Mesothelial cell of epicardium (in vitro differentiated cells): ENCODE measurements at regions not wholly inside any gene's neighbourhood (a gene's known extent, or its start where the extent isn't known, plus 50 kb on each side); places are given as distances from the start of the nearest gene placed in this dataset.

ENCODE experiments used
- DNase-seq, 2 experiments: peaks; one replicate each; pipeline ENCODE4 v3.0.0; 2021; ENCODE audit warnings: low spot score in 2 of 2; ENCODE audit not compliant: unreplicated experiment in 2 of 2
- H3K27ac Mint-ChIP-seq: 2 replicates; pipeline ENCODE4 v1.8.0; 2021; ENCODE audit warnings: mixed read lengths
- H3K27me3 Mint-ChIP-seq: 2 replicates; pipeline ENCODE4 v1.8.0; 2021; ENCODE audit warnings: low read depth, mixed read lengths
- H3K36me3 Mint-ChIP-seq: 2 replicates; pipeline ENCODE4 v1.8.0; 2021; ENCODE audit warnings: mixed read lengths
- H3K4me1 Mint-ChIP-seq: 2 replicates; pipeline ENCODE4 v1.8.0; 2021; ENCODE audit warnings: mixed read lengths
- H3K4me3 Mint-ChIP-seq: 2 replicates; pipeline ENCODE4 v1.8.0; 2021; ENCODE audit warnings: mild to moderate bottlenecking, moderate library complexity, mixed read lengths
- H3K9me3 Mint-ChIP-seq: 2 replicates; pipeline ENCODE4 v1.8.0; 2021; ENCODE audit warnings: mixed read lengths
- CTCF ChIP-seq: fragments of 200-600 bp; sonication (generic); IDR thresholded peaks from one replicate; pipeline ENCODE4 v1.5.0; 2021; ENCODE audit warnings: antibody characterized with exemption; ENCODE audit not compliant: unreplicated experiment

GRCh38 chr14:22475381-22475780, 113.6 kb downstream of the DAD1 start:
- Mint-ChIP-seq H3K4me3 (no peak overlapping the region), H3K9me3 (no peaks in the 10 kb centered on the region), H3K27ac (no peak overlapping the region), H3K4me1 (peaks cover 16% of the 10 kb centered on the region), H3K36me3 (no peaks in the 10 kb centered on the region), H3K27me3 (peaks cover 56% of the 10 kb centered on the region)
- no peak for DNase-seq
- TF ChIP-seq CTCF: no peak

DNA sequence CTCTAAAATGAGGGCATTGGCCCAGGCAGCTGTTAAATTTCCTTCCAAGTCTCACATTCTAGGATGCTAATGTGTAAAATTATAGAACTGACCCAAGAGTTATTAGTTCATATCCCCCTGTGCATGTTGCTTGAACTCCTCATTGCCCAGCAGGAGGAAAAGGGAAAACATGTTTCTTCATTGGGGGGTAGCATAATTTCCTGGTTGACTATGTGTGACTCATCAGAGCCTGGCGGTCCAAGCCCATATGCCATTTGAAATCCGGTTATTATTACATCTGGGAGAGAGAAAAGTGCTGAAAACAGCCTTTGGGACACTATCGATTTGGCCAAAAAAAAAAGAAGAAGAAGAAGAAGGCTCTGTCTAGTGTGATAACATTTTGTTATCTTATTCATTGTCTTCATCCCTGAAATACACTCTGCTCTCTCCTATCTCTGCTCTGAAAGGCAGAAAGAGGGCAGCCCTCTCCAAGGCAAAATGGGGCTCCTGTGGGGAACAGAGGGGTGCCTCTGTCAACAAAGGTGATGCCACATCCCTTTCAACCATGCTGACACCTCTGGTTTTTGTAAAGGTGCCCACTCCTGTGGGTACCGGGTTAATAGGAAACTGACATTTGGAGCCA, 114.2 kb downstream of the DAD1 start:
- Mint-ChIP-seq H3K4me1 (peaks cover 16% of the 10 kb centered on the region), H3K27me3 (peaks cover 53% of the 10 kb centered on the region), H3K27ac (no peak overlapping the region), H3K36me3 (no peaks in the 10 kb centered on the region), H3K9me3 (no peaks in the 10 kb centered on the region), H3K4me3 (no peak overlapping the region)
- no peak for TF ChIP-seq CTCF
- no peak for DNase-seq

- Mint-ChIP-seq H3K27ac (no peak overlapping the region), H3K9me3 (no peaks in the 10 kb centered on the region), H3K27me3 (peaks cover 51% of the 10 kb centered on the region), H3K4me1 (peaks cover 6% of the 10 kb centered on the region), H3K4me3 (no peak overlapping the region), H3K36me3 (no peaks in the 10 kb centered on the region)
- peak; percentile 23 for TF ChIP-seq CTCF
- peak in 1 of 2 experiments; percentile 58 for DNase-seq
Measured at GRCh38 chr14:22472935-22473854, 115.8 kb downstream of the DAD1 start.

- Mint-ChIP-seq H3K4me3 (no peak overlapping the region), H3K27ac (no peak overlapping the region), H3K4me1 (peaks cover 6% of the 10 kb centered on the region), H3K36me3 (no peaks in the 10 kb centered on the region), H3K27me3 (peaks cover 46% of the 10 kb centered on the region), H3K9me3 (no peaks in the 10 kb centered on the region)
- DNase-seq: no peak
- no peak for TF ChIP-seq CTCF
Measured at GRCh38 chr14:22472466-22472865, 116.6 kb downstream of the DAD1 start.

DNA sequence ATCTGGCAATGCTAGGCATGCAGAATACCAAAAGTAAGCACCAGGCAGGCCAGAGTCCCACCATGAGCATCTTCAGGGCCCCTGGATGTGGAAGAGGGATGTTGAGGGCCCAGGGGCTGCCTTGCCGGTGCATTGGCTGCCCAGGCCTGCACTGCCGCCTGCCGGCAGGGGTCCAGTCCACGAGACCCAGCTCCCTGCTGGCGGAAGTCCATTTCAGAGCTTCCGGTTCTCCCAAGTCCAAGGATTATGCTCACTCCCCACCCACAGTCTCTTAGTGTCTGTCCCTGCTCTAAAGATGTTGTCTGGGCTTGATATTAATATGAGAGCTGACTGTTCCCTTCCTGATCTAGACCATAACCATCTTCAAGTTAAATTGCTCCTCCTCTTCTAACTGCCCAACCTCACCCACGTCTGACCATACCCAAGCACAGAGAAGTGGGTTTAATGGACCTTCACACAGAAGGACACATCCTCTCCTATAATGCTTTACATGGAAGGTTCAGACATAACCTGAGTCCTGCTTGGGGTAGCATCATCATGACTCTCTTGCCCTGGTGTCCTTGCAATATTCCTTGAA, 117.4 kb downstream of the DAD1 start:
- no peaks in the 10 kb centered on the region for H3K36me3 Mint-ChIP-seq
- H3K4me3 Mint-ChIP-seq: no peak overlapping the region
- no peak overlapping the region for H3K27ac Mint-ChIP-seq
- H3K4me1 Mint-ChIP-seq: peaks cover 6% of the 10 kb centered on the region
- H3K9me3 Mint-ChIP-seq: no peaks in the 10 kb centered on the region
- DNase-seq: peak in 1 of 2 experiments; percentile 48
- TF ChIP-seq CTCF: peak; percentile 60
- peaks cover 39% of the 10 kb centered on the region for H3K27me3 Mint-ChIP-seq
